ENCODE measurements at regions not wholly inside any gene's neighbourhood (a gene's known extent, or its start where the extent isn't known, plus 50 kb on each side); places are given as distances from the start of the nearest gene placed in this dataset.

GRCh38 chr2:128778843-128779242, 460.2 kb upstream of the HS6ST1 start:
- DNase-seq (ENCODE audit: low spot score) = no peak

GRCh38 chr2:128779301-128780095, 460.8 kb upstream of the HS6ST1 start:
- peak; percentile 1 for DNase-seq (ENCODE audit: low spot score)

- DNase-seq (ENCODE audit: low spot score) = no peak
Measured at GRCh38 chr2:128780434-128781080, 461.9 kb upstream of the HS6ST1 start.

- DNase-seq (ENCODE audit: low spot score) = peak; percentile 3
Measured at GRCh38 chr2:128781166-128781565, 462.5 kb upstream of the HS6ST1 start.

GRCh38 chr2:128781585-128782385, 463.1 kb upstream of the HS6ST1 start:
- DNase-seq (ENCODE audit: low spot score) = peak; percentile 4

- peak; percentile 5 for DNase-seq (ENCODE audit: low spot score)
Measured at GRCh38 chr2:128782411-128783192, 463.9 kb upstream of the HS6ST1 start.

GRCh38 chr2:128783193-128783671, 464.6 kb upstream of the HS6ST1 start:
- DNase-seq (ENCODE audit: low spot score) = peak; percentile 2

- DNase-seq (ENCODE audit: low spot score) = peak; percentile 5
Measured at GRCh38 chr2:128783896-128784295, 465.2 kb upstream of the HS6ST1 start.

- peak; percentile 4 for DNase-seq (ENCODE audit: low spot score)
Measured at GRCh38 chr2:128784626-128785306, 466.1 kb upstream of the HS6ST1 start.

GRCh38 chr2:128786316-128786715, 467.6 kb upstream of the HS6ST1 start:
- DNase-seq (ENCODE audit: low spot score) = no peak

- no peak for DNase-seq (ENCODE audit: low spot score)
Measured at GRCh38 chr2:128786741-128787478, 468.2 kb upstream of the HS6ST1 start.

GRCh38 chr2:128787616-128788015, 468.9 kb upstream of the HS6ST1 start:
- no peak for DNase-seq (ENCODE audit: low spot score)

- DNase-seq (ENCODE audit: low spot score) = no peak
Measured at GRCh38 chr2:128788636-128789220, 470.1 kb upstream of the HS6ST1 start.

- no peak for DNase-seq (ENCODE audit: low spot score)
Measured at GRCh38 chr2:128789221-128789620, 470.6 kb upstream of the HS6ST1 start.

GRCh38 chr2:128789776-128790455, 471.2 kb upstream of the HS6ST1 start:
- DNase-seq (ENCODE audit: low spot score) = no peak

GRCh38 chr2:128790541-128791001, 471.9 kb upstream of the HS6ST1 start:
- no peak for DNase-seq (ENCODE audit: low spot score)

- no peak for DNase-seq (ENCODE audit: low spot score)
Measured at GRCh38 chr2:128791120-128791984, 472.7 kb upstream of the HS6ST1 start.

- DNase-seq (ENCODE audit: low spot score) = no peak
Measured at GRCh38 chr2:128791985-128792320, 473.3 kb upstream of the HS6ST1 start.
